Activated CD4-positive, alpha-beta T cell treated with anti-CD3 and anti-CD28 coated beads for 4 hours (primary cell): ENCODE measurements at regions not wholly inside any gene's neighbourhood (a gene's known extent, or its start where the extent isn't known, plus 50 kb on each side); places are given as distances from the start of the nearest gene placed in this dataset.

Experiments used
- DNase-seq, 2 donors: peaks; one replicate each; pipeline ENCODE4 v3.0.0-alpha.2; 2020

DNA sequence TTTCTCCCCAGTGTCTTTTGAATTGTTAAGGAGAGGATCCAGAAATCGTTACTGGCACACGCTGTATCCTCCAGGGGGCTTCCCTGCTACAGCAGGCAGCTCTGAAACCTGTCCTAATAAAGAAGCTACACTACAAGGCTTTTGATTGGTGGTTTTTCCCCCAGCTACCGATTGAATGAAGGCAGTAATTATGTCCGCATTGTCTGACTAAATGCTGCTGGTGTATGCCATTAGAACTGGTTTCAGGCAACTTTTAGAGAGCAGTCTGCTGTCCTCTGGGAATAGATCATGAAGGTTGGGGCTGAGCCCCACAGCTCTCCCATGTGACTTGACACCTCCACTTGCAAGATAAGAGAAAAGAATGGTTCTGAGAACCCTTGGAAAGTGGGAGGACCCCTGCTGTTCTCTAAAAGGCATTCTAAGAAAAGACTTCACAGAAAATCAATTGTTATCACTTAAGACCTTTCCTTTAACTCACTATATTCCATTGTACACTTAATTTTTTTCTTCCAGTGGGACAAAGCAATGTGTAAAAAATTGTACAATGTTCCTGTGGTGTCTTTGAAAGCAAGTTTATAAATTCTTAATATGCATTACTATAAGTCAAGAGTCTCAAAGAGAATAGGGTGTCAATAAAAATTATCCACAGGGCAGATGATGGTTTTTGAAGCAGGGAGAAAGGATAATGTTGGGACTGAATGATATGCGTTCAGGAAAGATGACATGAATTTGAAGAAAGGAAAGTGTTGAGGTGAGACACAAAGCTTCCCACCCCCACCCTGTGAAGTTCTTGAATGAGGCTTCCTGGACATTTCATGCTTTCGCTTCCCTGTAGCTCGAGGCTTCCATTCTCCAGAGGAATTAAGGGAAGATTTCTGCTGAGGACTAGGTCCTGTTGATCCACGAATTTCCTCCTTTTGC, 53.0 kb upstream of the DAZL start:
- no peak for DNase-seq

DNA sequence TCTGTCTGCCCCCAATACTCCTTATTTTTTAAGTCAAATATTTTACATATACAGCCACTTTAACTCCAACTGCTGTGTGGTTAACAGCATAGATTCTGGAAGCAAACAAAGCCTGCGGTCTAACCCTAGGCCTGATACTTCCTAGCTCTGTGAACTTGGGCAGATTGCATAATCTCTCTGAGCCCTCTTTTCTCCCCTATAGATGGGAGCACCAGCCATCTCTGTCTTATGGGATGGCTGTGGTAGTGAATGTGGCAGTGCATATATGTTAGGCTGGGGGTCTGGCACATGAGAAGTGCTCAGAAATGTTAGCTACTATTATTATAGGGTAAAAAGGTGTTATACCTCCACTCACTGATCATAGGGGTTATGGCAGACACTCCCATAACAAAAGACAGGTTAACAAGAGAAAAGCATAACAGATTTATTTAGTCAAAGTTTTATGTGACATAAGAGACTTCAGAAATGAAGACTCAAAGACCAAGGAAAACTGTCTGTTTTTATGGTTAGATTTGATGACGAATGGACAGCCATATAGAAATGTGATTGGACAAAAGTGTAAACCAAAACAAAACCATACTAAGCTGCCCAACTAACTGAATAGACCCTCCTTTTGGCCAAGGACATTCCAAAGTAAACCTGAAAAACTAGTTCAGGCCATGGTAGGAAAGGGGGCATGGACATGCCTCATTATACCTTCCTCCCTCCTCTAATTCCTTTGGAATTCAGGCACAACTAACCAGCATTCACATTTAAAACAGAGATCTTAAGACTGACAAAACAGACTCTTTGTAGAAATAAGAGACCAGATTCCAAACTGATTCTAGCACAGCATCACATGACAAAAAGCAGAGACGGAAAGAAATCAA, 53.9 kb upstream of the DAZL start:
- DNase-seq, result no peak

DNA sequence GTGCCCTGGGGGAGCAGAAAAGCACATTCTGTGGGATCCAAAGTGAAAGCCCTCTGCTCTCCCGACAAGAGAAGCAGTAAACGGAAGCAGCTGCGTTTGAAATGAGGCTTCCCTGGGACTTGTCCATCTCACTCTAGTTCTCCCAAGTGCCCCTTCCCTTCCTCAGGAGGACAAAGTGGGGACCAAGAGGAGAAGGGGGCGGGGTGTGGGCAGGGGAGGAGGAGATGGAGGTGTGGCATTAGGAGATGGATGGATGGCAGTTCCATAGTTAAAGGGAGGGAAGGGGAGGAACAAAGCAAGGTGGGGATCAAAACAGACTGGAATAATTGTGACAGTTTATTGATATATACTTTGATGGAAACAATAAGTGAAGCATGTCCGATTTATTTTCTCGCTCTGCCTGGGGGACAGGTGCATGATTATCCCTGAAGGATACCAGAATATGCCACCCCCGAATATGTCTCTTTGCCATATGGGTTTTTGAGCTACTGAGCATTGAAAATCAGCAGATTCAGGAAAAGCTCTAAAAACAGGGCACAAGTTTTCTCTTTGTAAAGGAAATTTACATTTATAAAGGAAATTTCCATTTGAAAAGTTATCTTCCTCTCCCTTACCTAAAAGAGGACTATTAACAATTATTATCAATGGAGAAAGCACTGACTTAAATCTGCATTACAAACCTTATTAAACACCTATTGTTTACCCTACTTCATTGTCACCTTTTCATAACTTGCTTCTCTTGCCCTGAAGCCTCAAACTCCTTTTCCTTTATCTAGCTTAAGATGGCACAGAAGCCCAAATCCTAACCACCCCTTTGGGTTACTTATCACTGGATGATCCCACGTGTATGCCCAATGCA, 58.9 kb upstream of the DAZL start:
- DNase-seq, result no peak

- DNase-seq, result no peak
Measured at GRCh38 chr3:16665282-16665741, 60.1 kb upstream of the DAZL start.

DNA sequence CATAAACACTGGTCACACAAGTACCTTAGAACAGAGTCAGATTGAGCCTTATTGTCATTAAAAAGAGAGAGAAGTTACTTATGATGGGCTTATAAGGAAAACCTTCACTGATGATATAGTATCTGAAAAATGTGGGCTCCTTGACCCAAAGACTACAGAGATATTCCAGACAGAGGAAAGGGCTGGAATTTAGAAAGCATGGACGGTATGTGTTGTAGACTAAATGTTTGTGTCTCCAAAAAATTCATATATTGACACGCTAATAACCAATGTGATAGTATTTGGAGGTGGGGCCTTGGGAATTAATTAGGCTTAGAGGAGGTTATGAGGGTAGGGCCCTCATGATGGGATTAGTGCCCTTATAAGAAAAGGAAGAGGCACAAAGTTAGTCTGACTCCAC, 61.0 kb upstream of the DAZL start:
- no peak for DNase-seq

- DNase-seq, result no peak
Measured at GRCh38 chr3:16667633-16668032, 62.4 kb upstream of the DAZL start.

GRCh38 chr3:16668776-16669545, 63.7 kb upstream of the DAZL start:
- no peak for DNase-seq

GRCh38 chr3:16670191-16670590, 65.0 kb upstream of the DAZL start:
- no peak for DNase-seq

GRCh38 chr3:16671690-16672089, 66.5 kb upstream of the DAZL start:
- DNase-seq, result no peak

DNA sequence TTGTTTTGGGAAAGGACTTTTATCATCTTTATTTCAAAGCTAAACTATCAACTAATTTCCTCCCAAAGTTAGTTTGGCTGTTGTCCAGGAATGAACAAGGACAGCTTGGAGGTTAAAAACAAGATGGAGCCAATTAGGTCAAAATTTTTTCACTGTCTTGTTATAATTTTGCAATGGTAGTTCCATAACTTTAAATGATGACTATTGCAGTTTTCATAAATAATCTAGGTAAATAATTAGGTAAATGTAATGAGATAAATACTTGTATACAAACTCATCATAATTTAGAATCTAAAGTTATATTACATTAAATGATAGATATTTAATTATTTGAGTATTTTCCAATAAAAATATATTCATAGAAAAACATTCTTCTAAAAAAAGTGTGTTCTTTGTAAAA, 68.3 kb upstream of the DAZL start:
- DNase-seq, result no peak

DNA sequence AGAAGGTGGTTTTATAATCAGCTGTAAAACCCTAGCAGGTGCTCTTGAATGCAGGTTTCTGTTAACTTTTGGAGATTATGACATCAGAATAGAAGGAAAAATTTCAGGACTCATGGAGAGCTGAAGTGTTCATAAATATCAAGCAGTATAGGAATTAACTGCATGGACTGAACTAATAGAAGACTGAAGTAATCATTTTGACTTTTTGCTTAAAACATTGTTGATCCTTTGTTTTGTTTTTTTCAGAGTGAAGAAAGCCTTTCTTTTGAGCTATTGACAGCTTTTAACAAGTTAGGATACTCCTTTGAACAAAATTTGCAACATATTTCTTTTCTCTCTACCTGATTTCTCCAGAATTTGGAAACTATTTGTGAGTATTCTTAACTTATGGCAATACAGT, 70.6 kb upstream of the DAZL start:
- DNase-seq, result no peak

GRCh38 chr3:16686679-16687078, 81.5 kb upstream of the DAZL start:
- no peak for DNase-seq

GRCh38 chr3:16687221-16687620, 82.0 kb upstream of the DAZL start:
- no peak for DNase-seq

- DNase-seq, result no peak
Measured at GRCh38 chr3:16692486-16693344, 87.5 kb upstream of the DAZL start.

- DNase-seq, result no peak
Measured at GRCh38 chr3:16693820-16694219, 88.6 kb upstream of the DAZL start.

DNA sequence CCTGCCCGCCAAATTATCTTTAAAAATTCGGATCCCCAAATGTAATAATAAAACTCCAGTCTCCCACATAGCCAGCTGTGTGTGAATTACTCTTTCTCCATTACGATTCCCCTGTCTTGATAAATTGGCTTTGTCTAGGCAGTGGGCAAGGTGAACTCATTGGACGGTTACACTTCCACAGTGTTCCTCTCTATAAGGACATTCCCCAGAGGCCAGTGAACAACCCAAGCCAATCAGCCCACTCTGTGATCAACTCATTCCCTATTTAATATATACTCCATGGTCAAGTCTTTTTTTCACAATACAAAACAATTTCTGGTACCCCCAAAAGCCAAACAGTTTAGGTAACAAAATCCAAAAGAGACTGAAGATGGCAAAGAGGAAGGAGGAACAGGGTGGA, 90.5 kb upstream of the DAZL start:
- no peak for DNase-seq

- no peak for DNase-seq
Measured at GRCh38 chr3:16697443-16698147, 92.4 kb upstream of the DAZL start.

DNA sequence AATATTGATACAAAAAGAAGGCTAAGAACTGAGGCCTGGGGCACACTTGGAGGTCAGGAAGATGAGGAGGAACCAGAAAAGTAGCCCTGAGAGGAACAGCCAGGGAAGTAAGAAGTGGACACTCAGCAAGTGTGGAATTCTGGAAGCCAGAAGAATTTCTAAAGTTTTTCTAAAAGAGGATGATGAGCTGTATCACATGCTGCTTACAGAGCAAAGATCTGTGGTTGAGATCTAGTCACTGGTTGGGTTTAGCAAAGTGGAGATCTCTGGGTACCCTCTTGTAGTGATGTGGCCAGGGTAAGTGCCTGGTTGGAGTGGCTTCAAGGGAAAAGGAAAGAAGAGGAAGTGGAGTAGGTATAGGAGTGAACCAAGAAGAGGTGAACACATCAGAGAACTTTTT, 95.4 kb upstream of the DAZL start:
- no peak for DNase-seq

- DNase-seq, result no peak
Measured at GRCh38 chr3:16704941-16705340, 99.7 kb upstream of the DAZL start.

- DNase-seq, result no peak
Measured at GRCh38 chr3:16707260-16707659, 102.0 kb upstream of the DAZL start.
